ENCODE measurements at regions not wholly inside any gene's neighbourhood (a gene's known extent, or its start where the extent isn't known, plus 50 kb on each side); places are given as distances from the start of the nearest gene placed in this dataset.
A peak's percentile ranks its signal among the peaks of the same experiment; 100 is the strongest.

- no peak for TF ChIP-seq CTCF (IDR thresholded peaks at IDR 0.05)
- Histone ChIP-seq H3K27ac (no peak overlapping the region), H3K27me3 (no peaks in the 10 kb centered on the region), H3K9me3 (no peaks in the 10 kb centered on the region), H3K4me3 (no peak overlapping the region), H3K36me3 (no peaks in the 10 kb centered on the region), H3K4me1 (no peaks in the 10 kb centered on the region)
- WGBS (ENCODE audit: insufficient coverage, low coverage, low lambda C conversion rate, missing lambda C conversion rate) = 24% methylated on average over 4 of the region's 4 CpGs
- DNase-seq = no peak
- intact Hi-C loops (cut with DNase I) = no loop called here
- ATAC-seq = no peak
Measured at GRCh38 chr21:24217151-24217550, 1390.1 kb downstream of the MRPL39 start.

GRCh38 chr21:24210130-24210529 is 1397.2 kb downstream of the MRPL39 start:
- no peak for TF ChIP-seq POLR2A (IDR thresholded peaks at IDR 0.05)
- no peak for TF ChIP-seq CTCF (IDR thresholded peaks at IDR 0.05)
- Histone ChIP-seq H3K27ac (no peak overlapping the region), H3K36me3 (no peaks in the 10 kb centered on the region), H3K9me3 (no peaks in the 10 kb centered on the region), H3K4me3 (no peak overlapping the region), H3K27me3 (no peaks in the 10 kb centered on the region), H3K4me1 (no peaks in the 10 kb centered on the region)
- no peak for DNase-seq
- intact Hi-C loops (cut with DNase I) = no loop called here
- 43% methylated on average over 5 of the region's 5 CpGs for WGBS (ENCODE audit: insufficient coverage, low coverage, low lambda C conversion rate, missing lambda C conversion rate)
- no peak for ATAC-seq

- Histone ChIP-seq H3K9me3 (no peaks in the 10 kb centered on the region), H3K27me3 (no peaks in the 10 kb centered on the region), H3K4me3 (no peak overlapping the region), H3K27ac (no peak overlapping the region), H3K36me3 (no peaks in the 10 kb centered on the region), H3K4me1 (no peaks in the 10 kb centered on the region)
- peak in 1 of 4 donors; percentile 17 for ATAC-seq
- DNase-seq = no peak
- TF ChIP-seq POLR2A (IDR thresholded peaks at IDR 0.05) = no peak
- intact Hi-C loops (cut with DNase I) = no loop called here
- 60% methylated on average over 2 of the region's 54 CpGs for WGBS (ENCODE audit: insufficient coverage, low coverage, low lambda C conversion rate, missing lambda C conversion rate)
Measured at GRCh38 chr21:24208562-24209260, 1398.6 kb downstream of the MRPL39 start.

GRCh38 chr21:24205319-24205718 is 1402.0 kb downstream of the MRPL39 start:
- TF ChIP-seq CTCF (IDR thresholded peaks at IDR 0.05) = no peak
- TF ChIP-seq POLR2A (IDR thresholded peaks at IDR 0.05) = no peak
- no peaks in the 10 kb centered on the region for H3K9me3 ChIP-seq
- H3K4me1 ChIP-seq = no peaks in the 10 kb centered on the region
- H3K4me3 ChIP-seq = no peak overlapping the region
- no peaks in the 10 kb centered on the region for H3K27me3 ChIP-seq
- H3K36me3 ChIP-seq = no peaks in the 10 kb centered on the region
- intact Hi-C loops (cut with DNase I) = no loop called here
- no peak for ATAC-seq
- 40% methylated on average over 2 of the region's 2 CpGs for WGBS (ENCODE audit: insufficient coverage, low coverage, low lambda C conversion rate, missing lambda C conversion rate)
- DNase-seq = no peak
- no peak overlapping the region for H3K27ac ChIP-seq

GRCh38 chr21:24204641-24205040 is 1402.6 kb downstream of the MRPL39 start:
- no peaks in the 10 kb centered on the region for H3K36me3 ChIP-seq
- H3K4me3 ChIP-seq = no peak overlapping the region
- intact Hi-C loops (cut with DNase I) = no loop called here
- ATAC-seq (no peak), DNase-seq (no peak)
- 81% methylated on average over 6 of the region's 6 CpGs for WGBS (ENCODE audit: insufficient coverage, low coverage, low lambda C conversion rate, missing lambda C conversion rate)
- no peaks in the 10 kb centered on the region for H3K4me1 ChIP-seq
- no peak overlapping the region for H3K27ac ChIP-seq
- no peaks in the 10 kb centered on the region for H3K9me3 ChIP-seq
- TF ChIP-seq POLR2A (IDR thresholded peaks at IDR 0.05) (no peak), CTCF (IDR thresholded peaks at IDR 0.05) (no peak)
- no peaks in the 10 kb centered on the region for H3K27me3 ChIP-seq
